ENCODE measurements at regions not wholly inside any gene's neighbourhood (a gene's known extent, or its start where the extent isn't known, plus 50 kb on each side); places are given as distances from the start of the nearest gene placed in this dataset.

- WGBS (ENCODE audit: low lambda C conversion rate), result 91% methylated on average over 2 of the region's 2 CpGs
- Histone ChIP-seq H3F3A (replicated peaks; ENCODE audit: insufficient read depth) (no peaks in the 10 kb centered on the region), H4K20me1 (ENCODE audit: insufficient read depth) (no peaks in the 10 kb centered on the region), H3K4me1 (ENCODE audit: control insufficient read depth in 1 of 2, insufficient read depth in 2 of 2, low read depth in 1 of 2, low read length in 1 of 2) (no peaks in the 10 kb centered on the region), H3K4me2 (no peak overlapping the region), H3K79me2 (ENCODE audit: insufficient read depth) (no peaks in the 10 kb centered on the region), H3K9me2 (no peaks in the 10 kb centered on the region), H3K36me3 (replicated peaks in 1 of 2; ENCODE audit: control insufficient read depth in 1 of 2, insufficient read depth in 2 of 2, low read length in 1 of 2) (peaks cover 0 to 9% of the 10 kb centered on the region in 2 experiments), H3K9ac (no peak overlapping the region), H3K4me3 (ENCODE audit: low read depth in 2 of 2, low read length in 1 of 2) (no peak overlapping the region), H3K9me3 (no peaks in the 10 kb centered on the region), H3K27me3 (ENCODE audit: insufficient read depth) (no peaks in the 10 kb centered on the region), H3K27ac (ENCODE audit: low read depth in 2 of 2, low read length in 1 of 2) (no peak overlapping the region), H2AFZ (ENCODE audit: low read depth) (no peak overlapping the region)
- TF ChIP-seq POLR2AphosphoS5 (IDR thresholded peaks at IDR 0.05; ENCODE audit: low read depth, low read length) (no peak), NFIC (IDR thresholded peaks at IDR 0.05; ENCODE audit: borderline replicate concordance) (no peak), MXI1 (IDR thresholded peaks at IDR 0.05; ENCODE audit: low read depth, low read length) (no peak), EP300 (IDR thresholded peaks at IDR 0.05; ENCODE audit: borderline replicate concordance in 1 of 2, low read depth in 1 of 2, low read length in 1 of 2) (no peak), YY1 (IDR thresholded peaks at IDR 0.05; ENCODE audit: low read depth) (no peak), TEAD4 (IDR thresholded peaks at IDR 0.05; ENCODE audit: borderline replicate concordance, insufficient read depth) (no peak), REST (IDR thresholded peaks at IDR 0.05; ENCODE audit: low read depth, low read length) (no peak), RFX5 (IDR thresholded peaks at IDR 0.05; ENCODE audit: low read length) (no peak)
- TF ChIP-seq, protein P1, sequence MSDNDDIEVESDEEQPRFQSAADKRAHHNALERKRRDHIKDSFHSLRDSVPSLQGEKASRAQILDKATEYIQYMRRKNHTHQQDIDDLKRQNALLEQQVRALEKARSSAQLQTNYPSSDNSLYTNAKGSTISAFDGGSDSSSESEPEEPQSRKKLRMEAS (IDR thresholded peaks at IDR 0.05; ENCODE audit: low read depth), result no peak
- TF ChIP-seq, protein P2, sequence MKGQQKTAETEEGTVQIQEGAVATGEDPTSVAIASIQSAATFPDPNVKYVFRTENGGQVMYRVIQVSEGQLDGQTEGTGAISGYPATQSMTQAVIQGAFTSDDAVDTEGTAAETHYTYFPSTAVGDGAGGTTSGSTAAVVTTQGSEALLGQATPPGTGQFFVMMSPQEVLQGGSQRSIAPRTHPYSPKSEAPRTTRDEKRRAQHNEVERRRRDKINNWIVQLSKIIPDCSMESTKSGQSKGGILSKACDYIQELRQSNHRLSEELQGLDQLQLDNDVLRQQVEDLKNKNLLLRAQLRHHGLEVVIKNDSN (IDR thresholded peaks at IDR 0.05; ENCODE audit: borderline replicate concordance, low read depth), result no peak
- ChIA-PET POLR2A (no interaction called here), CTCF (no interaction called here)
- DNase-seq, result no peak
These were observed 202.7 kb upstream of the TOPAZ1 start for GRCh38 chr3:44039006-44039405.

GRCh38 chr3:44041726-44042125, 200.0 kb upstream of the TOPAZ1 start:
- POLR2A ChIA-PET, result no interaction called here
- TF ChIP-seq RFX5 (IDR thresholded peaks at IDR 0.05; ENCODE audit: low read length), result no peak
- TF ChIP-seq FOXJ3 (CRISPR knock-in tag; IDR thresholded peaks at IDR 0.05), result no peak
- TF ChIP-seq GABPA (IDR thresholded peaks at IDR 0.05; ENCODE audit: low read depth), result no peak
- no peak for TF ChIP-seq PBX3 (IDR thresholded peaks at IDR 0.05)
- no peak for TF ChIP-seq TAF1 (IDR thresholded peaks at IDR 0.05; ENCODE audit: borderline replicate concordance, low read depth, low read length)
- TF ChIP-seq, protein P3, sequence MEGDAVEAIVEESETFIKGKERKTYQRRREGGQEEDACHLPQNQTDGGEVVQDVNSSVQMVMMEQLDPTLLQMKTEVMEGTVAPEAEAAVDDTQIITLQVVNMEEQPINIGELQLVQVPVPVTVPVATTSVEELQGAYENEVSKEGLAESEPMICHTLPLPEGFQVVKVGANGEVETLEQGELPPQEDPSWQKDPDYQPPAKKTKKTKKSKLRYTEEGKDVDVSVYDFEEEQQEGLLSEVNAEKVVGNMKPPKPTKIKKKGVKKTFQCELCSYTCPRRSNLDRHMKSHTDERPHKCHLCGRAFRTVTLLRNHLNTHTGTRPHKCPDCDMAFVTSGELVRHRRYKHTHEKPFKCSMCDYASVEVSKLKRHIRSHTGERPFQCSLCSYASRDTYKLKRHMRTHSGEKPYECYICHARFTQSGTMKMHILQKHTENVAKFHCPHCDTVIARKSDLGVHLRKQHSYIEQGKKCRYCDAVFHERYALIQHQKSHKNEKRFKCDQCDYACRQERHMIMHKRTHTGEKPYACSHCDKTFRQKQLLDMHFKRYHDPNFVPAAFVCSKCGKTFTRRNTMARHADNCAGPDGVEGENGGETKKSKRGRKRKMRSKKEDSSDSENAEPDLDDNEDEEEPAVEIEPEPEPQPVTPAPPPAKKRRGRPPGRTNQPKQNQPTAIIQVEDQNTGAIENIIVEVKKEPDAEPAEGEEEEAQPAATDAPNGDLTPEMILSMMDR (IDR thresholded peaks at IDR 0.05), result no peak
- no peak for TF ChIP-seq ELF1 (IDR thresholded peaks at IDR 0.05)
- TF ChIP-seq JUND (IDR thresholded peaks at IDR 0.05), result no peak
- no peak for TF ChIP-seq MEF2A (IDR thresholded peaks at IDR 0.05; ENCODE audit: borderline replicate concordance, low read depth)
- no peak for TF ChIP-seq TEAD4 (IDR thresholded peaks at IDR 0.05; ENCODE audit: borderline replicate concordance, insufficient read depth)
- TF ChIP-seq, protein P1 (IDR thresholded peaks at IDR 0.05; ENCODE audit: low read depth), result no peak
- no peak for TF ChIP-seq ZBTB33 (IDR thresholded peaks at IDR 0.05; ENCODE audit: borderline replicate concordance, low read depth)

More at GRCh38 chr3:44041726-44042125, 200.0 kb upstream of the TOPAZ1 start:
- DNase-seq, result no peak
- Histone ChIP-seq H3K9me2 (no peaks in the 10 kb centered on the region), H3K4me3 (ENCODE audit: low read depth in 2 of 2, low read length in 1 of 2) (no peak overlapping the region), H3K79me2 (ENCODE audit: insufficient read depth) (no peaks in the 10 kb centered on the region; the same call in 1 of the 2 replicates), H3K4me1 (ENCODE audit: control insufficient read depth in 1 of 2, insufficient read depth in 2 of 2, low read depth in 1 of 2, low read length in 1 of 2) (peaks cover 4 to 6% of the 10 kb centered on the region in 2 experiments; a peak in 2 of 4 replicates), H3F3A (replicated peaks; ENCODE audit: insufficient read depth) (no peaks in the 10 kb centered on the region), H2AFZ (ENCODE audit: low read depth) (no peak overlapping the region), H3K27ac (ENCODE audit: low read depth in 2 of 2, low read length in 1 of 2) (no peak overlapping the region), H3K9ac (no peak overlapping the region), H3K36me3 (replicated peaks in 1 of 2; ENCODE audit: control insufficient read depth in 1 of 2, insufficient read depth in 2 of 2, low read length in 1 of 2) (peaks cover 0 to 6% of the 10 kb centered on the region in 2 experiments), H3K9me3 (no peaks in the 10 kb centered on the region), H3K27me3 (ENCODE audit: insufficient read depth) (no peaks in the 10 kb centered on the region), H3K4me2 (no peak overlapping the region), H4K20me1 (ENCODE audit: insufficient read depth) (no peaks in the 10 kb centered on the region)
- CTCF ChIA-PET, result no interaction called here
- WGBS (ENCODE audit: low lambda C conversion rate), result 70% methylated on average over 4 of the region's 4 CpGs
